HG03103 (cell line): ENCODE measurements at regions not wholly inside any gene's neighbourhood (a gene's known extent, or its start where the extent isn't known, plus 50 kb on each side); places are given as distances from the start of the nearest gene placed in this dataset.
"Not testable (repeated sequence)": the region's sequence is repeated elsewhere in the genome, so short reads cannot be mapped to it uniquely, and the experiment has no call there.

Experiments used
- ATAC-seq: cut with Tn5 transposase; IDR thresholded peaks from one replicate; pipeline ENCODE4 v1.9.1; 2021; ENCODE audit warnings: low read depth; ENCODE audit not compliant: unreplicated experiment

- no peak for ATAC-seq
Observed at GRCh38 chr2:52532956-52533355, 1234.6 kb upstream of the CHAC2 start.

GRCh38 chr2:52526735-52527134 lies 1240.9 kb upstream of the CHAC2 start:
- ATAC-seq: no peak

GRCh38 chr2:52520644-52521043 lies 1247.0 kb upstream of the CHAC2 start:
- no peak for ATAC-seq

GRCh38 chr2:52518678-52519077 lies 1248.9 kb upstream of the CHAC2 start:
- no peak for ATAC-seq

GRCh38 chr2:52512760-52513159 lies 1254.8 kb upstream of the CHAC2 start:
- no peak for ATAC-seq

- ATAC-seq: no peak
Observed at GRCh38 chr2:52510432-52510831, 1257.2 kb upstream of the CHAC2 start.

- ATAC-seq: no peak
Observed at GRCh38 chr2:52502476-52502860, 1265.1 kb upstream of the CHAC2 start.

GRCh38 chr2:52501715-52502475 lies 1265.7 kb upstream of the CHAC2 start:
- ATAC-seq: no peak

GRCh38 chr2:52500561-52500960 lies 1267.0 kb upstream of the CHAC2 start:
- ATAC-seq: no peak

- no peak for ATAC-seq
Observed at GRCh38 chr2:52498077-52498750, 1269.4 kb upstream of the CHAC2 start.

- no peak for ATAC-seq
Observed at GRCh38 chr2:52495816-52496215, 1271.8 kb upstream of the CHAC2 start.

- no peak for ATAC-seq
Observed at GRCh38 chr2:52477166-52477565, 1290.4 kb upstream of the CHAC2 start.

GRCh38 chr2:52475590-52475989 lies 1292.0 kb upstream of the CHAC2 start:
- no peak for ATAC-seq

- ATAC-seq: no peak
Observed at GRCh38 chr2:52474091-52474490, 1293.5 kb upstream of the CHAC2 start.

GRCh38 chr2:52473526-52473925 lies 1294.1 kb upstream of the CHAC2 start:
- no peak for ATAC-seq

- not testable (repeated sequence) for ATAC-seq
Observed at GRCh38 chr2:52470457-52470856, 1297.1 kb upstream of the CHAC2 start.

GRCh38 chr2:52467189-52467588 lies 1300.4 kb upstream of the CHAC2 start:
- no peak for ATAC-seq

GRCh38 chr2:52465287-52465686 lies 1302.3 kb upstream of the CHAC2 start:
- no peak for ATAC-seq

GRCh38 chr2:52463457-52463856 lies 1304.1 kb upstream of the CHAC2 start:
- ATAC-seq: no peak

- ATAC-seq: no peak
Observed at GRCh38 chr2:52456561-52457377, 1310.8 kb upstream of the CHAC2 start.

- ATAC-seq: no peak
Observed at GRCh38 chr2:52454962-52455361, 1312.6 kb upstream of the CHAC2 start.
